ENCODE measurements at regions not wholly inside any gene's neighbourhood (a gene's known extent, or its start where the extent isn't known, plus 50 kb on each side); places are given as distances from the start of the nearest gene placed in this dataset.
A peak's percentile ranks its signal among the peaks of the same experiment; 100 is the strongest.

DNA sequence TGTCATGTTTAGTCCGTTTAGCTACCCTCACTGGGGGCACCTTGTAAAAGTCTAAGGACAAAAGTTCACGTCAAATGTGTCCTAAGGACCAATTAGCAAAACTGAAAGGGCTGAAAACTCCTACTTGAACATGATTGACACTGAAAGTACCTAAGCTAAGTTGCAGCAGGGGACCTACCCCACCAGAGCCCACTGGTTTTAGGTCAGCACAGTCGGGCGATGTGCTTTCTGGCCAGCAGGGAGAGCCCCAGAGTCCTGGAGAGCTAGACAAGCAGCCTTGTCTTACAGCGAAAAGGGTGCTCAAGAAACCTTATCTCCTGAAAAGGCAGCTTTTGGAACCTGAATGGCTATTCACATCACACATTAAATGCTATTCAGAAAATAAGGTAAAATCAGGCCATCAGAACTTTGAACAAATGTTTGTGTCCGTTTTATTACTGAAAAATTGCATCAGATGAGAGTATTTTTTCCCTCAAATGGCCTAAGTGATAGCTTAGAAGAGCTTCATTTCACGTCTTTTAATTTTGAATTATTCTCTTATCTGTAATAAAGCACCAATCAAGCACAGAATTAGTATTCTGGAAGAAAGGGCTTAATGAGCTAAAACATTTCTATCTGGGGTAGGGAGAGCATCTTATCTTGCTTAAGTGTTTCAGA, 52.2 kb upstream of the MKI67 start:
- FAIRE-seq (peak; percentile 76), DNase-seq (ENCODE audit: low read depth, low spot score) (peak; percentile 35)
- H3K27me3 ChIP-seq (ENCODE audit: control insufficient read depth in 2 of 2, insufficient read depth in 2 of 2, low read length in 2 of 2): peaks cover 0 to 3% of the 10 kb centered on the region in 2 experiments
- H4K20me1 ChIP-seq (replicated peaks; ENCODE audit: control insufficient read depth, extremely low read depth, insufficient read depth, low read length): no peaks in the 10 kb centered on the region
- CTCF ChIA-PET: interaction anchor here (0.6 to 3.3 kb wide), 13 partner anchors 9 to 1949 kb away, joined by 3 to 13 read pairs (median 3); no protein-coding TSS in a partner anchor
- H3K4me1 ChIP-seq (ENCODE audit: control insufficient read depth, extremely low read depth, insufficient read depth, low read length): no peaks in the 10 kb centered on the region
- H3K36me3 ChIP-seq (ENCODE audit: control insufficient read depth in 2 of 2, extremely low read depth in 1 of 2, insufficient read depth in 2 of 2, low read length in 2 of 2): no peaks in the 10 kb centered on the region
- H3K4me3 ChIP-seq (replicated peaks in 1 of 3; ENCODE audit: insufficient read depth in 1 of 3, low read depth in 1 of 3, low read length in 3 of 3): no peak overlapping the region
- dilution Hi-C loops (cut with MboI; ENCODE audit: extremely low pct_ligation_motif_present, low sequenced_read_pairs): no loop called here
- BruUV-seq (replicated peaks): no TSS peak
- H3K79me2 ChIP-seq (ENCODE audit: control insufficient read depth, insufficient read depth, low read length): no peaks in the 10 kb centered on the region
- no peak overlapping the region for H3K4me2 ChIP-seq (ENCODE audit: insufficient read depth, low read length)
- no peaks in the 10 kb centered on the region for H3K9me3 ChIP-seq (replicated peaks; ENCODE audit: control insufficient read depth, insufficient read depth, low read length)
- POLR2A ChIA-PET: interaction anchor here (0.6 kb wide), 1 partner anchor 1970 kb away, joined by 4 read pairs; no protein-coding TSS in a partner anchor
- no peak overlapping the region for H2AFZ ChIP-seq (ENCODE audit: low read depth, low read length)
- TF ChIP-seq, protein P1, sequence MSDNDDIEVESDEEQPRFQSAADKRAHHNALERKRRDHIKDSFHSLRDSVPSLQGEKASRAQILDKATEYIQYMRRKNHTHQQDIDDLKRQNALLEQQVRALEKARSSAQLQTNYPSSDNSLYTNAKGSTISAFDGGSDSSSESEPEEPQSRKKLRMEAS (IDR thresholded peaks at IDR 0.05; ENCODE audit: insufficient read depth, insufficient read length): no peak
- TF ChIP-seq, protein P2, sequence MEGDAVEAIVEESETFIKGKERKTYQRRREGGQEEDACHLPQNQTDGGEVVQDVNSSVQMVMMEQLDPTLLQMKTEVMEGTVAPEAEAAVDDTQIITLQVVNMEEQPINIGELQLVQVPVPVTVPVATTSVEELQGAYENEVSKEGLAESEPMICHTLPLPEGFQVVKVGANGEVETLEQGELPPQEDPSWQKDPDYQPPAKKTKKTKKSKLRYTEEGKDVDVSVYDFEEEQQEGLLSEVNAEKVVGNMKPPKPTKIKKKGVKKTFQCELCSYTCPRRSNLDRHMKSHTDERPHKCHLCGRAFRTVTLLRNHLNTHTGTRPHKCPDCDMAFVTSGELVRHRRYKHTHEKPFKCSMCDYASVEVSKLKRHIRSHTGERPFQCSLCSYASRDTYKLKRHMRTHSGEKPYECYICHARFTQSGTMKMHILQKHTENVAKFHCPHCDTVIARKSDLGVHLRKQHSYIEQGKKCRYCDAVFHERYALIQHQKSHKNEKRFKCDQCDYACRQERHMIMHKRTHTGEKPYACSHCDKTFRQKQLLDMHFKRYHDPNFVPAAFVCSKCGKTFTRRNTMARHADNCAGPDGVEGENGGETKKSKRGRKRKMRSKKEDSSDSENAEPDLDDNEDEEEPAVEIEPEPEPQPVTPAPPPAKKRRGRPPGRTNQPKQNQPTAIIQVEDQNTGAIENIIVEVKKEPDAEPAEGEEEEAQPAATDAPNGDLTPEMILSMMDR (IDR thresholded peaks at IDR 0.05; ENCODE audit: extremely low read depth in 1 of 2, insufficient read depth in 1 of 2, low read depth in 1 of 2, low read length in 2 of 2): peak; percentile 60 to 73
- no peak overlapping the region for H3K27ac ChIP-seq (ENCODE audit: insufficient read depth, low read depth, low read length)
- no peak overlapping the region for H3K9ac ChIP-seq (replicated peaks; ENCODE audit: extremely low read depth, insufficient read depth, low read length)
- intact Hi-C loops (cut with micrococcal nuclease): no loop called here
- no peaks in the 10 kb centered on the region for H3K9me1 ChIP-seq (replicated peaks; ENCODE audit: control insufficient read depth, extremely low read depth, insufficient read depth, low read length)

DNA sequence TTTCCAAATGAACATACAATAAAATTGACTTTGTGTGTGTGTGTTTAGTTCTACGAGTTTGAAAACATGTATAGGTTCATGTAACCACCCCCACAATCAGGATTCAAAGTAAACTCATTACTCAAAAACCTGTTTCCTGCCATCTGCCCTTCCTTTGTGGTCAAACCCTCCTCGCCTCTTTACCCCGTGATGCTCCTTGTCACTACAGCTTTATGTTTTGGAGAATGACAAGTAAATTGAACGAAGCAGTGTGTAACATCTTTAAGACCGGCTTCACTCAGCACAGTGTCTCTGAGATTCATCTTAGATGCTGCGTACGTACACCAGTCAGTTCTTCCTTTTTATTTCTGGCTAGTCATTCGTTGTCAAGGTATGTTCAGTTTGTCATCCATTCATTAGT, 54.6 kb upstream of the MKI67 start:
- no peak for FAIRE-seq
- no peaks in the 10 kb centered on the region for H4K20me1 ChIP-seq (replicated peaks; ENCODE audit: control insufficient read depth, extremely low read depth, insufficient read depth, low read length)
- intact Hi-C loops (cut with micrococcal nuclease) (no loop called here), dilution Hi-C loops (cut with MboI; ENCODE audit: extremely low pct_ligation_motif_present, low sequenced_read_pairs) (no loop called here)
- DNase-seq (ENCODE audit: low read depth, low spot score): no peak
- H3K4me3 ChIP-seq (replicated peaks in 1 of 3; ENCODE audit: insufficient read depth in 1 of 3, low read depth in 1 of 3, low read length in 3 of 3): no peak overlapping the region
- H3K27ac ChIP-seq (ENCODE audit: insufficient read depth, low read depth, low read length): no peak overlapping the region
- TF ChIP-seq, protein P2 (IDR thresholded peaks at IDR 0.05; ENCODE audit: extremely low read depth in 1 of 2, insufficient read depth in 1 of 2, low read depth in 1 of 2, low read length in 2 of 2): no peak
- no peaks in the 10 kb centered on the region for H3K79me2 ChIP-seq (ENCODE audit: control insufficient read depth, insufficient read depth, low read length)
- no peaks in the 10 kb centered on the region for H3K9me1 ChIP-seq (replicated peaks; ENCODE audit: control insufficient read depth, extremely low read depth, insufficient read depth, low read length)
- no peaks in the 10 kb centered on the region for H3K9me3 ChIP-seq (replicated peaks; ENCODE audit: control insufficient read depth, insufficient read depth, low read length)
- POLR2A ChIA-PET: no interaction called here
- no peak overlapping the region for H2AFZ ChIP-seq (ENCODE audit: low read depth, low read length)
- no peaks in the 10 kb centered on the region for H3K4me1 ChIP-seq (ENCODE audit: control insufficient read depth, extremely low read depth, insufficient read depth, low read length)
- CTCF ChIA-PET: interaction anchor here (1.2 kb wide), 1 partner anchor 31 kb away, joined by 5 read pairs; no protein-coding TSS in a partner anchor
- H3K27me3 ChIP-seq (ENCODE audit: control insufficient read depth in 2 of 2, insufficient read depth in 2 of 2, low read length in 2 of 2): peaks cover 0 to 8% of the 10 kb centered on the region in 2 experiments
- no peak overlapping the region for H3K9ac ChIP-seq (replicated peaks; ENCODE audit: extremely low read depth, insufficient read depth, low read length)
- no TSS peak for BruUV-seq (replicated peaks)
- H3K4me2 ChIP-seq (ENCODE audit: insufficient read depth, low read length): no peak overlapping the region
- H3K36me3 ChIP-seq (ENCODE audit: control insufficient read depth in 2 of 2, extremely low read depth in 1 of 2, insufficient read depth in 2 of 2, low read length in 2 of 2): no peaks in the 10 kb centered on the region
